NB4 (cell line): ENCODE measurements at regions not wholly inside any gene's neighbourhood (a gene's known extent, or its start where the extent isn't known, plus 50 kb on each side); places are given as distances from the start of the nearest gene placed in this dataset.

ENCODE experiments used
- DNase-seq: peaks from one replicate; pipeline ENCODE4 v3.0.0; 2010; ENCODE audit warnings: low read depth
- H3K4me3 ChIP-seq: one replicate; pipeline ENCODE4 v1.5.1; 2011; ENCODE audit warnings: mild to moderate bottlenecking, low read depth, low read length, moderate library complexity
- MYC ChIP-seq: IDR thresholded peaks from 2 replicates; pipeline ENCODE4 v1.6.1; 2011; ENCODE audit warnings: low read depth, low read length
- POLR2A ChIP-seq: IDR thresholded peaks from 2 replicates; pipeline ENCODE4 v1.6.1; 2011; ENCODE audit warnings: mild to moderate bottlenecking; ENCODE audit not compliant: insufficient read length; ENCODE audit errors: extremely low read depth
- TF ChIP-seq, protein P1 (sequence below): IDR thresholded peaks from one replicate; pipeline ENCODE4 v1.5.1; 2012; ENCODE audit warnings: low read depth, low read length
- TF ChIP-seq, protein P2 (sequence below): IDR thresholded peaks from 2 replicates; pipeline ENCODE4 v1.6.1; 2011; ENCODE audit warnings: low read depth, low read length

DNA sequence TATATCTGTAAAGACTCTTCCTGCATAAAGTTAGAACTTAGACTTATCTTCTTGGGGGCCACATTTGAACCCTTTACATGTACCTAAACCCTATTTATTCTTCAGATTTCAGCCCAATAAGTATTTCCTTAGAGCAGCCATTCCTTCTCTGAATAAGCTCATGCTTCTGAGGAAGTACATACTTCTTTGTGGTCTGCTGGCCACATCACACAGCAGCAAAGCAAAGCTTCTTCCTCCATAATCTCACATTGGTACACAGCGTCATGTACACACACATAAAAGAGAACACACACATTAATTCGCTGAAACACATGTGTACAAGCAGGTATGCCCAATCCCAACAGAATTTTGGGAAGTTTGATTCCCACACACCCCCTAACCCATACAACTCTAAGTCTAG is 331.0 kb downstream of the CDH2 start:
- TF ChIP-seq, protein P1, sequence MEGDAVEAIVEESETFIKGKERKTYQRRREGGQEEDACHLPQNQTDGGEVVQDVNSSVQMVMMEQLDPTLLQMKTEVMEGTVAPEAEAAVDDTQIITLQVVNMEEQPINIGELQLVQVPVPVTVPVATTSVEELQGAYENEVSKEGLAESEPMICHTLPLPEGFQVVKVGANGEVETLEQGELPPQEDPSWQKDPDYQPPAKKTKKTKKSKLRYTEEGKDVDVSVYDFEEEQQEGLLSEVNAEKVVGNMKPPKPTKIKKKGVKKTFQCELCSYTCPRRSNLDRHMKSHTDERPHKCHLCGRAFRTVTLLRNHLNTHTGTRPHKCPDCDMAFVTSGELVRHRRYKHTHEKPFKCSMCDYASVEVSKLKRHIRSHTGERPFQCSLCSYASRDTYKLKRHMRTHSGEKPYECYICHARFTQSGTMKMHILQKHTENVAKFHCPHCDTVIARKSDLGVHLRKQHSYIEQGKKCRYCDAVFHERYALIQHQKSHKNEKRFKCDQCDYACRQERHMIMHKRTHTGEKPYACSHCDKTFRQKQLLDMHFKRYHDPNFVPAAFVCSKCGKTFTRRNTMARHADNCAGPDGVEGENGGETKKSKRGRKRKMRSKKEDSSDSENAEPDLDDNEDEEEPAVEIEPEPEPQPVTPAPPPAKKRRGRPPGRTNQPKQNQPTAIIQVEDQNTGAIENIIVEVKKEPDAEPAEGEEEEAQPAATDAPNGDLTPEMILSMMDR, result no peak
- no peak overlapping the region for H3K4me3 ChIP-seq
- no peak for DNase-seq

DNA sequence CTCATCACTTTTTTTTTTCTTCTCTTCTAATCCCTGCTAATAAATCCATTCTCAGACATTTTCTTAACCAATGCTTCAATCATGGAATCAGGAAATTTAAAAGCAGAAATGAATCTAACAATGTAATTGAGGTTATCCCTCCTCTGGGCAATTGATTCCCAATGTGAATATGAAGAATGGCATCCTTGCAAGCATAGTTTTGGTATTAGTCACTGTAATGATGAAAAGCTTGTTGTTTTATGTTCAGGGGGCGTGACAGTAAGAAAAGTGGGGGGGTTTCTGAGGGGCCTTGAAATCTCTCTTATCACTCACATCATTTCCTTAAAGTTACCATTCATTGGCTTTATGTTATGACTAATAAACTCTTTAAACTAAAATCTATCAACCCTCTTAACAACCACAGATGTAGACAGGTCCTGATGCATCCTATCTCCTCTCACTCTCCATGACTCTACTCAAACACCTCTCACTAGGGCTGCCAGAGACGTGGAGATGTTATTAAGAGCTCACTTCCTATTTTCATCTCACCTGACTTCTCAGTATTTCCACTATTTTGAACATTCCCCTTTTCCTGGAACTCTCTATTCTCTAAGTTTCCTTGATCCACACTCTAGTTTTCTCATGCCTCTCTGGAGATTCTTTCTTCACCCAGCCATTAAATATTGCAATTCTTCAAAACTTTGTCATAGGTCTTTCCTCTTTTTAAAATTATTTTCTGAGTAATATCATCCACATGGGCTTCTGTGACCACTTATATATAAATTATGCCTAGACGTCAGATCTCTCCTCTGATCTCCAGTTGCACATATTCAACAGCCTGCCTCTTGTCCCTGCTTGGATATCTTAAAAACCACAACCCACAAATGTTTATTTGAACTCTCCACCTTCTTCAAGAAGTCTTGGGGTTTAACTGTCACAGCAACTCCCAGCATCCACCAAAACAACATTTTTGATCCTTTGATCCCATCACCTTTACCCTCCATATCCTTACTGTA is 332.9 kb downstream of the CDH2 start:
- no peak for DNase-seq
- no peak overlapping the region for H3K4me3 ChIP-seq
- TF ChIP-seq, protein P2, sequence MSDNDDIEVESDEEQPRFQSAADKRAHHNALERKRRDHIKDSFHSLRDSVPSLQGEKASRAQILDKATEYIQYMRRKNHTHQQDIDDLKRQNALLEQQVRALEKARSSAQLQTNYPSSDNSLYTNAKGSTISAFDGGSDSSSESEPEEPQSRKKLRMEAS, result no peak
- TF ChIP-seq MYC, result no peak
- TF ChIP-seq, protein P1, result no peak

- no peak for DNase-seq
- TF ChIP-seq POLR2A (no peak), MYC (no peak)
- TF ChIP-seq, protein P2, result no peak
- TF ChIP-seq, protein P1, result no peak
Measured at GRCh38 chr18:27839141-27839540, 337.8 kb downstream of the CDH2 start.

DNA sequence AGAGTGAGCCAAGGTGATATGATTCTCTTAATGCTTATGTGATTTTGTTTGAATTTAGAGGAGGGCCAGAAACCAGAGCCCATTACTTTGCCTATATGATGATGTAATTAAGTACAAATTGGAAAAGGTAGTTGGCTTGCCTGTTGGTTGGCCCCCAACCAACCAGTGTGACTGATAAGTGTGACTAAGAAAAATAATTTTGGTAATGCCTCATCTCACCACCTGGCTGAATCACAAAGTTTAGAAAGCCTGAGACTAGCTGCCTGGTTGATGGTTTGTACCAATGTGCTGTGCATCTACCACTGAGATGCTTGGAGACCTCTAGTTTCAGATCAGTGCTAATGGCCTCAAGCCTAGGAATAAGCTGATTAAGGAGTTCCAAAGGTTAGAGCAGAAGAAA is 338.7 kb downstream of the CDH2 start:
- no peak overlapping the region for H3K4me3 ChIP-seq
- DNase-seq, result no peak
- TF ChIP-seq, protein P2, result no peak
- TF ChIP-seq, protein P1, result no peak
- TF ChIP-seq MYC, result no peak
- no peak for TF ChIP-seq POLR2A

More at GRCh38 chr18:27839141-27839540, 337.8 kb downstream of the CDH2 start:
- H3K4me3 ChIP-seq, result no peak overlapping the region

DNA sequence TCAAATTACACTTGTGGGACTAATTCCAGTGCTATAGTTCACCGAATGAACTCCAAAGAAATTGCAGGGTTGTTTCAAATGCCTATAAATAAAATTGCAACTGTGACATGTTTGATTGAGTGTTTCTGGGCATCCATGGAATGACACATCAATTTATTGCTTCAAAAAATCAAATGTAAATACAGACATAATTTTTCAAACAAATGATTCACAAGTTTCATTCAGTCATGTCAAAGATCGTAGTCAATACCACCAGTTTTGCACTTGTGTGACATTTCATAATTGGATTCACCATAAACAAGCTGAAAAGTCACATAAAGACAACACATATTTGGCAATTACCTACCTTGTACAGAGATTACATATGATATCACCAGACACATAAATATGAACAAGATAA is 350.8 kb downstream of the CDH2 start:
- TF ChIP-seq, protein P2, result no peak
- TF ChIP-seq, protein P1, result no peak
- TF ChIP-seq POLR2A, result no peak
- TF ChIP-seq MYC, result no peak
- no peak overlapping the region for H3K4me3 ChIP-seq
- no peak for DNase-seq

DNA sequence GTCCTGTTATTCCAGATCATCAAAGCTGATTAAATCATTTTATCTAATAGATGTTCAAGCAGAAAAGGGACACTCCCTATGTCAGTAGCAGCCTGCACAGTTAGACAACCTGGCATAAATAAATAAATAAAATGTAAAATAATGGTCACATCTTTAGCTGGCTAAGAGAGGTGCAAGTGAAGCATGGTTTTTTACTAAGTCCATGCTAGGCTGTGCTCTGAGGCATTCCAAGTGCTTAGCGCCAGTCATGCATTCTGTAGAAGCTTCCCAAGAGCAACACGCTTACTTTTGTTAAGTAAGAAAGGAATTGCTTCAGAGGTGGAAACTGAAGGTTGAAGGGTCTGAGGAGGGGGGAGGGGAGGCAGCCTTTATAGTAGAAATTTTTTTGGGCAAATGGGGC is 351.2 kb downstream of the CDH2 start:
- TF ChIP-seq, protein P1, result no peak
- TF ChIP-seq MYC, result no peak
- TF ChIP-seq, protein P2, result no peak
- TF ChIP-seq POLR2A, result no peak
- no peak for DNase-seq
- H3K4me3 ChIP-seq, result no peak overlapping the region
